GM19468 (cell line): ENCODE measurements at regions not wholly inside any gene's neighbourhood (a gene's known extent, or its start where the extent isn't known, plus 50 kb on each side); places are given as distances from the start of the nearest gene placed in this dataset.

Experiments used
- ATAC-seq: cut with Tn5 transposase; IDR thresholded peaks from one replicate; pipeline ENCODE4 v1.9.1; 2021; ENCODE audit warnings: mild to moderate bottlenecking, moderate library complexity, moderate number of reproducible peaks; ENCODE audit not compliant: unreplicated experiment; ENCODE audit errors: extremely low read depth

DNA sequence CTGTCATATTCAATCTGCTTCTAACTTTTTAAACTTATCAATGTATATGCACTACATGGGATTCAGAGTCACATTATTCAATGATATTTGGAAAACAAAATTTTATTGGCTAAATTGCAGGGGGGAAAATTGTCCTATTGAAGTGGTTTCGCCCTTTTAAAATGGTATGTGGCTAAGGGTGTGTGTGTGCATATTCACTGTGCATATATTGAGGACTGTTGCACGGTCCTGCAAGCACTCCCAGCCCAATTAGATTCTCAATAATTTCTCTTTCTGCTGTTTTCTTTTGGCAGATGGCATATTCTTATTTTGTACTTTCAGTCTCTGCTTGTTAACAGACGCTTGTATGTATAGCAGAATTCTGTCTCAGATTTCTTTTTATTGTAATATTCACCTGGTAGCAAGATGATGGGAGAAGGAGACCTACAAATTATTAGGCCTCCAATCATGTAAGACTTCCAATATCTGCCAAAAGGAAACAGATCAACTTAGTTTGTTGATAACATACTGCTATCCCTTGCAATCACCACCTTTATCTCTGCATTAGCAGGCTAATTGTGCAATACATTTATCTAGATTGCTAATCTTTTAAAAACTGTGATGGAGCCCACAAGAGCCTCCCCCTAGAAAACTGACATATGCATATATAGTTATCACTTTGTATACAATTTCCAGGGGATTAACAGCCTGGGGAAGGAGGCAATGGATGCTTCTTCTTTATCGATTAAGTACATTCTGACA, 411.5 kb downstream of the PLK2 start:
- no peak for ATAC-seq

DNA sequence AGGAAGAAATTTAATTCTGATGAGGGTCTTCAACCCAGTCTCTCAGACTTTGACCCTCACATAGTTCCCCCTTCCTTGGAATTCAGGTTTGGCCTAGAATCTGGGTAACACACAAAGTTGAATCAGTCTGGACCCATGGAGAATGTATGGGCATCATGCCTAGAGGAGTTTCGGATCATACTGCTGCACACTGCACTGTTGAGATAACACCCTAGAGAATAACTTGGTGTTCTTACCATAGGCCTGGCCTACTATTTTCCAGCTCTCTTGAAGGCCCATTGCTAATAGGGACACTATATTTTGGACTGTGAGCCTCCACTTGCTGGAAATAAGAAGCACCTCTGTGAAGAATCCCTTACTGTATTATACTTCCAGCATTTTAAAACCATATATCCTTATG, 413.5 kb downstream of the PLK2 start:
- no peak for ATAC-seq

- ATAC-seq = no peak
These were observed 415.7 kb downstream of the PLK2 start for GRCh38 chr5:58044166-58044565.

DNA sequence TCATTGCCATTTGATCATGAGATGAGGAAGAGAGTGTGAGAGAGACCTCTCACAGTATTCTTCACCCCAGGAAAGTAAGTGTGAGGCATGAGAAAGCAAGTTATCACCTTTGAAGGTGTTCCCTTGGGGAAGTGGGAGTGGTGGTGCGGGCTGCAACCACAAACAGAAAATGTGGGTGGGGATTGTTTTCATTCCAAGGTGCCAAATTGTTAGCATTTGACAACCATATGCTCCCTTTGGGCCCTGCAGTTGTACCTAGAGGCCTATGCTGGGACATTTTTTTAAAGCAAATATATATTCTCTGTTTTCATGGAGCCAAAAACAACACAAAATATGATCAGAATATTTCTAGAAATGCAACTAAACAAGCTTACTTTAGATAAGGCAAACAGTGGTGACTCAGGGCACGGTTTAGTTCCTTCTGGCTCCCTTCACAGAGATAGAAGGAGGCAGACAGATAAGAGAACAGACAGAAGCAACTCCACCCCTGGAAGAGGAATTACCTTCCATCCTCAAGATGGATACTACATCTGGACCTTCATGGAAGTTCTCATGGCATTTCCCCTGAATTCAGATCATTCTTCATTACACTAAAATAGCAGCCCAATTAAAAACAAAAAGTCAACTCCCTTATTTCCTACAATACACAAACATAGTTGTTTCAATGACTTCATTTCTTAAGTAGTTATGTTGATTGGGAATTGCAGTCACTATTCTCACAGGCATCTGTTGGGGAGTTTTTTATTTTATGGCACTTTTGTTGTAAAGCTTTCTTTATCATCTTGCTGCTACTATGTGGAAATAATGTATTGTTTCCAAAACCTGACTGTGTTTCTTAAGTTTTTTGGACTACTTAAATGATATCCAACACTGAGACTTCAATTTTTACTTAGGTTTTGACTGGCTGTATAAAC, 416.6 kb downstream of the PLK2 start:
- ATAC-seq = no peak

GRCh38 chr5:58041884-58042283, 418.0 kb downstream of the PLK2 start:
- ATAC-seq = no peak

GRCh38 chr5:58040846-58041245, 419.0 kb downstream of the PLK2 start:
- no peak for ATAC-seq

DNA sequence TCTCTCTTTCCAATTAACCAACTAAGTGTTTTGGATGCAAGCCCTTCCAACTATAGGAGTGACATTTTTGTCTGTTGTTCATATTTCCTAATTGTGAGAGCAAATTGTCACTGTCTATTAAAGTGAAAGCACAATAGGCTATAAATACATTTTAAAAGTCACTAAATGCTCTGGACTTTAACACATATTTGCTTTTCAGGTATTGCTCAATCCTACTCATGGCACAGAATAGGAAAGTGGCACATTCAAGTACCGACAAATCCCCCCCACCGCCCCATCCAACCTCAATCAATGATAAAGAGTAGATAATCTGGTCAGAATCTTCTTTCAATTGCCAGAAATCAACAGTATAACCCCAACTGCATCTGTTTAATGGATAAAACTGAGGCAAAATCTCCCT, 419.8 kb downstream of the PLK2 start:
- no peak for ATAC-seq

- ATAC-seq = no peak
These were observed 422.0 kb downstream of the PLK2 start for GRCh38 chr5:58037899-58038298.

DNA sequence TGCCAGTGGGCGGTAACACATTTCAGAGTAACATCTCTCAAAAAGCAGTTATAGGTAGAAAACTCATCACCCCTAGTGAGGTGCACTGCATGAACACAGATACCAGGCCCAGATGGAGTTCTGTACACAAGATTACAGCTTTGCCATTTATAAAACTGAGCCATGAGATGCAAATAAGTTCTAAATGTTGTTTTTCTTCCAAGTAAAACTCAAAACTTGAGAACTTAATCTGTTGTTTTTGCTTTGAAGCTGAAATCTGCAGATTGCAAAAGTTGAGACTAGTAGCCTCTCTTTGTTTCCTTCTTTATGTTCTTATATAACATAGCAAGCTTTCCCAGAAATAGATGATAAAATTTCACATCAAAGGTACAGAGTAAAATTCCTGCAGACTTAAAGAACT, 434.1 kb downstream of the PLK2 start:
- ATAC-seq = no peak

DNA sequence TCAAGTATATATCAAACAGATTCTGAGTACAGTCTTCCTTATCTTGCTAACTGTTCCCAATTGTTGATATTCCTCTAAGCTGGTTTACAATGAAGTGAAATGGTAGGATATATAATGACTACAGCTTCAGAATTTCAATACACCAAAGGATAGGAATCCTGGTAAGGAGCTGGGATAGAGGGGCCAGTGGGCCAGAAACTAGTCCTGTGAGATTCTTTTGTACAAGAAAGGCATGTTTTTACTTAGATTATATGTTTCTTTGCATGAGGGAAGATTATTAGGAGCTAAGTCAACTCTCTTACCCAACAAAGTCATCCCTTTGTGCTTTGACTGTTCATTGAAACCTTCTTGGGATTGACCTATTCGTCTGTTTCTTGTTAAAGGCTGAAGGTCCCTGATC, 435.7 kb downstream of the PLK2 start:
- ATAC-seq = no peak

GRCh38 chr5:58022055-58022454, 437.8 kb downstream of the PLK2 start:
- no peak for ATAC-seq

GRCh38 chr5:58021466-58021865, 438.4 kb downstream of the PLK2 start:
- no peak for ATAC-seq

DNA sequence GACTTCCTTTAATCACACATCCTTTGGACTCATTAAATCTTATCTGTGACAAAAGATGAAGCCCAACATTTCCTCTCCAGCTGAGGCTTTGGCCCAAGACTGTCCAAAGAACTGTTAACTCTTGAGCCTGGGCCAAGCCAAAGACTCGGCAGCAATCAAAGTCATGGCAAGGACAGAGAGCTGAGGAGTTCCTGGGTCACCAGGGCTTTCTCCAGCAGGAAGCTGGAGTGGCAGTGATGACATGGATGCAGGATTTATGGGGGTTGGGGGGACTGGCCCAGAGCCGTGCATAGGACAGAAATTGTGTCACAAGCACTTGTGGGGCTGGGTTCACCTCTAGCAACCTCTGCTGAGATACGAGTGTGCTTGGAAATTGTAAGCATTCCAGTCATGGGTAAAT, 440.3 kb downstream of the PLK2 start:
- ATAC-seq = no peak

DNA sequence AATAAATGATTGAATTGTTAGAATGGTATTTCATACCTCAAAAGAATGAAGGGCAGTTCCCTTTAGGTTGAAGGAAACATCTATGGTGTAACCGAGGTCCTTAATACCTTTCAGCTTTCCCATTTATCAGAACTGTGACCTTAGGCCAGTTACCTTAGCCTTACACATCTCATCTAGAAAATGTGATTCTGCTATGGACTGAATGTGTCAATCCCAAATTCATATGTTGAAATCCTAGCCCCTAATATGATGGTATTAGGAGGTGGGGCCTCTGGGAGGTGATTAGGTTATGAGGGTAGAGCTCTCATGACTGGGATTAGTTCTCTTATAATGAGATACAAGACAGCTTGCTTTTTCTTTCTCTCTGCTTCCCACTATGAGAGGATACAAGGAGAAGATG, 441.9 kb downstream of the PLK2 start:
- no peak for ATAC-seq

- no peak for ATAC-seq
These were observed 443.0 kb downstream of the PLK2 start for GRCh38 chr5:58016877-58017276.

DNA sequence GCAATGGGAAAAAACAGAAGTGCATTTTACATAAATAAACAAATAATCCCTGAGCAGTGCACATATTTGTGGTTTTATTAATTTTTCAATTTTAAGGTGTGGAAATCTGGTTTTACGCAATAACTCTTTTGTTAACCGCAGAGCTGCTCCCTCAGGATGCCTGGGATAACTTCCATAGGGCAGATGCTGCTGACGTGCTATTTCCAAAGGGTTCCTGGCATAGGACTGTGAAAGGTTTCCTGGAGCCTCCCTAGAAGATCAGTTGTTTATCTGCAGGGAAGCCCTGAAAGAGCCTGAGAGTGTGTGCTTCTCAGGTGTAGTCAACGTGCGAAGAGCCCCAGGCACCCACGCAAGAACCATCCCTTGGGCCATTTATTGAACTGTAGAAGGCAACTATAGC, 443.5 kb downstream of the PLK2 start:
- ATAC-seq = no peak

GRCh38 chr5:58015175-58015574, 444.7 kb downstream of the PLK2 start:
- ATAC-seq = no peak

- ATAC-seq = no peak
These were observed 446.2 kb downstream of the PLK2 start for GRCh38 chr5:58013542-58014258.

GRCh38 chr5:58012801-58013315, 447.0 kb downstream of the PLK2 start:
- ATAC-seq = no peak

- no peak for ATAC-seq
These were observed 447.8 kb downstream of the PLK2 start for GRCh38 chr5:58012102-58012501.

- ATAC-seq = no peak
These were observed 448.6 kb downstream of the PLK2 start for GRCh38 chr5:58011301-58011700.
